WI38 (cell line): ENCODE measurements at regions not wholly inside any gene's neighbourhood (a gene's known extent, or its start where the extent isn't known, plus 50 kb on each side); places are given as distances from the start of the nearest gene placed in this dataset.
"Not testable (repeated sequence)": the region's sequence is repeated elsewhere in the genome, so short reads cannot be mapped to it uniquely, and the experiment has no call there.

ENCODE experiments used
- H3K4me3 ChIP-seq: 2 replicates; pipeline ENCODE4 v1.5.1; 2011; ENCODE audit warnings: low read depth, mild to moderate bottlenecking, control low read depth, low read length
- TF ChIP-seq, protein P1 (sequence below): IDR thresholded peaks from 2 replicates; pipeline ENCODE4 v1.5.1; 2012; ENCODE audit warnings: low read depth, mild to moderate bottlenecking, control low read depth, low read length

GRCh38 chr11:71173709-71174108 lies 78.7 kb downstream of the SHANK2 start:
- TF ChIP-seq, protein P1, sequence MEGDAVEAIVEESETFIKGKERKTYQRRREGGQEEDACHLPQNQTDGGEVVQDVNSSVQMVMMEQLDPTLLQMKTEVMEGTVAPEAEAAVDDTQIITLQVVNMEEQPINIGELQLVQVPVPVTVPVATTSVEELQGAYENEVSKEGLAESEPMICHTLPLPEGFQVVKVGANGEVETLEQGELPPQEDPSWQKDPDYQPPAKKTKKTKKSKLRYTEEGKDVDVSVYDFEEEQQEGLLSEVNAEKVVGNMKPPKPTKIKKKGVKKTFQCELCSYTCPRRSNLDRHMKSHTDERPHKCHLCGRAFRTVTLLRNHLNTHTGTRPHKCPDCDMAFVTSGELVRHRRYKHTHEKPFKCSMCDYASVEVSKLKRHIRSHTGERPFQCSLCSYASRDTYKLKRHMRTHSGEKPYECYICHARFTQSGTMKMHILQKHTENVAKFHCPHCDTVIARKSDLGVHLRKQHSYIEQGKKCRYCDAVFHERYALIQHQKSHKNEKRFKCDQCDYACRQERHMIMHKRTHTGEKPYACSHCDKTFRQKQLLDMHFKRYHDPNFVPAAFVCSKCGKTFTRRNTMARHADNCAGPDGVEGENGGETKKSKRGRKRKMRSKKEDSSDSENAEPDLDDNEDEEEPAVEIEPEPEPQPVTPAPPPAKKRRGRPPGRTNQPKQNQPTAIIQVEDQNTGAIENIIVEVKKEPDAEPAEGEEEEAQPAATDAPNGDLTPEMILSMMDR = no peak

GRCh38 chr11:71172680-71173079 lies 79.7 kb downstream of the SHANK2 start:
- no peak overlapping the region for H3K4me3 ChIP-seq
- TF ChIP-seq, protein P1 = no peak

More at GRCh38 chr11:71173709-71174108, 78.7 kb downstream of the SHANK2 start:
- H3K4me3 ChIP-seq = no peak overlapping the region

GRCh38 chr11:71171576-71171975 lies 80.8 kb downstream of the SHANK2 start:
- no peak overlapping the region for H3K4me3 ChIP-seq
- TF ChIP-seq, protein P1 = no peak

DNA sequence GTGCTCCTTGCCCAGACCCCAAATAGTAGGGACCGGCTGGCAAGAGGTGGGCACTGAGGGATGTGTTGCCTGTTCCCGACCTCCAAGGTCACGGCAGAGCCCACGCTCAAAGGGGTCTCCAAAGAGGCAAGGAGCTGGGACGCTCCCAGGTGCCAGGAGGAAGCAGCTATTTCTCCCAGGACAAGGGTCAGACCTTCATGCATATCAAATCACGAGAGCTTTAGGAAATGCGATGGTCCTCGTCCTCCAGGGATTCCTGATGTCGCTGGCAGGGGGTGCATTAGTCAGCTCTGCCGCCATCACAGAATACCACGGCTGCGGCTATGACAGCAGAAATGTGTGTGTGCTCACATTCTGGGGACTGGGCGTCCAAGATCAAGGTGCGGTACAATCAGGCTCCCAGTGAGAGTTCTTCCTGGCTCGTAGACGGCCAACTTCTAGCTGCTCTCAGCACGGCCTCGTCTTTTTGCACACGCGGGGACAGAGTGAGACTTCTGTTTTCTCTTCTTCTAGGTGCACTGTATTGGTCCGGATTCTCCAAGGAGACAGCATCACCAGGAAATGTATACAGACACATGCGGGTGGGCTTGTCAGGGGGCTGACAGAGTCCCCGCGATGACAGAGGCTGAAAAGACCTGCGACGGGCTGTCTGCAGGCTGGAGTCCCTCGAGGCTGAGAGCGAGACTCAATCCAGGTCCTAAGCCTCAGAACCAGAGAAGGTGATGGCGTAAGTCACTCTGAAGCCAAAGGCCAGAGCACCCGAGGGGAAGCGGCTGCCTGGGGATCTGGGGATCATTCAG lies 81.6 kb downstream of the SHANK2 start:
- TF ChIP-seq, protein P1 = no peak
- H3K4me3 ChIP-seq = no peak overlapping the region

DNA sequence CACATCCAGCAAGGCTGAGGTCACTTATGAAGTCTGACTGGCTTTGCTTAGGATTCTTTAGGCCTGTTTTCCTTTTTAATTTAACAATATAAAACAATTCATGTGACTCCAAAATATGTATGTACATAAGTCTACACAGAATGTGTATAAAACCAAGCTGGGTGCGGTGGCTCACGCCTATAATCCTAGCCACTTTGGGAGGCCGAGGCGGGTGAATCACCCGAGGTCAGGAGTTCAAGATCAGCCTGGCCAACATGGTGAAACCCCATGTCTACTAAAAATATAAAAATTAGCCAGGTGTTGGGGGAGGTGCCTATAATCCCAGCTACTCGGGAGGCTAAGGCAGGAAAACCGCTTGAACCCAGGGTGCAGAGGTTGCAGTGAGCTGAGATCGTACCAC lies 83.1 kb downstream of the SHANK2 start:
- no peak overlapping the region for H3K4me3 ChIP-seq
- TF ChIP-seq, protein P1 = no peak

GRCh38 chr11:71167814-71168213 lies 84.6 kb downstream of the SHANK2 start:
- not testable (repeated sequence) for H3K4me3 ChIP-seq

GRCh38 chr11:71165771-71166170 lies 86.6 kb downstream of the SHANK2 start:
- no peak overlapping the region for H3K4me3 ChIP-seq
- TF ChIP-seq, protein P1 = no peak

DNA sequence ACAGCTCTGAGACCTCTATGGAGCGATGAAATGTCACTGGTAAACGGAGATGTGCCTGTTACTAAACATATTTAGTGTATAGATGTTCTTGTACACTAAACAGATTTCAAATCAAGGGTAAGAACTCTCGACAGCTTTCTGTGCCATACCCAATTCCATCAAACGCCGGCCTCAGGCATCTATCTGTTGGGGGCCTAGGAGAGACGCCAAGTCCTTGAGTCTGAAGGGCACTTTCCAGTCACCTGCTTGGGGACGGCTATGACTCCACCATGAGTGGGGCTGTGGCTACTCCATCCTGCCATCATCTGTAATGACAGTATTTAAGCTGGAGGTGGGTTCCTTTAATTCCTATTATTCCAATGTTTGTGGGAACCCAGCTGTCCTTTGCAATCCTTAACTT lies 87.8 kb downstream of the SHANK2 start:
- H3K4me3 ChIP-seq = no peak overlapping the region

More for the DNA sequence above, 87.8 kb downstream of the SHANK2 start:
- TF ChIP-seq, protein P1 = no peak
